SU-DHL-6 (cell line): ENCODE measurements at regions not wholly inside any gene's neighbourhood (a gene's known extent, or its start where the extent isn't known, plus 50 kb on each side); places are given as distances from the start of the nearest gene placed in this dataset.

ENCODE experiments used
- H2AFZ ChIP-seq: fragments of 200-600 bp; sonication (generic); 2 replicates; pipeline ENCODE4 v1.6.1; 2014; ENCODE audit warnings: low read depth, mild to moderate bottlenecking, moderate library complexity, mixed read lengths, antibody characterized with exemption, low read length; ENCODE audit not compliant: severe bottlenecking
- H3F3A ChIP-seq: fragments of 200-600 bp; shearing (Covaris generic); 2 replicates; pipeline ENCODE4 v1.6.0; 2016; ENCODE audit warnings: antibody characterized with exemption, mild to moderate bottlenecking; ENCODE audit not compliant: insufficient read depth
- H3K27ac ChIP-seq: fragments of 200-600 bp; sonication (generic); 2 replicates; pipeline ENCODE4 v1.5.1; 2016; ENCODE audit warnings: low read depth, mild to moderate bottlenecking, low read length, moderate library complexity, mixed read lengths
- H3K27me3 ChIP-seq: fragments of 200-600 bp; sonication (generic), shearing (Covaris generic); 2 replicates; pipeline ENCODE4 v1.6.0; 2014; ENCODE audit warnings: mild to moderate bottlenecking, low read length
- H3K36me3 ChIP-seq: fragments of 200-600 bp; sonication (generic); 2 replicates; pipeline ENCODE4 v1.6.1; 2014; ENCODE audit warnings: mild to moderate bottlenecking, low read length, mixed read lengths
- H3K4me2 ChIP-seq: fragments of 300-600, 200-600 bp; shearing (Covaris generic), sonication (generic); 2 replicates; pipeline ENCODE4 v1.6.0; 2014; ENCODE audit warnings: low read length, low read depth, mild to moderate bottlenecking; ENCODE audit not compliant: poor library complexity, severe bottlenecking
- H3K4me3 ChIP-seq: fragments of 200-600 bp; sonication (generic); 2 replicates; pipeline ENCODE4 v1.5.1; 2014; ENCODE audit warnings: antibody characterized with exemption, low read length, mild to moderate bottlenecking, mixed read lengths; ENCODE audit not compliant: insufficient read depth, poor library complexity, severe bottlenecking
- H3K79me2 ChIP-seq: fragments of 200-600 bp; sonication (generic); 2 replicates; pipeline ENCODE4 v1.6.1; 2014; ENCODE audit warnings: mild to moderate bottlenecking, low read length, moderate library complexity; ENCODE audit not compliant: insufficient read depth
- H3K9ac ChIP-seq: fragments of 200-600 bp; sonication (generic); 2 replicates; pipeline ENCODE4 v1.7.0; 2014; ENCODE audit warnings: mild to moderate bottlenecking, low read length
- H3K9me2 ChIP-seq: fragments of 200-600 bp; sonication (generic); replicated peaks from 2 replicates; pipeline ENCODE4 v1.6.1; 2014; ENCODE audit warnings: low read length; ENCODE audit not compliant: insufficient read depth
- H3K9me3 ChIP-seq: fragments of 200-600 bp; sonication (generic); 2 replicates; pipeline ENCODE4 v1.6.1; 2014; ENCODE audit warnings: low read length, mixed read lengths; ENCODE audit not compliant: insufficient read depth
- H4K20me1 ChIP-seq: fragments of 200-600 bp; sonication (generic); 2 replicates; pipeline ENCODE4 v1.6.1; 2014; ENCODE audit warnings: low read depth, mild to moderate bottlenecking, antibody characterized with exemption, low read length, moderate library complexity, mixed read lengths
- EZH2phosphoT487 ChIP-seq: fragments of 200-600 bp; sonication (generic), shearing (Covaris generic); conservative IDR thresholded peaks from 2 replicates; pipeline ENCODE4 v1.6.1; 2018; ENCODE audit warnings: mild to moderate bottlenecking, antibody characterized with exemption, low read length, moderate library complexity, mixed read lengths
- TF ChIP-seq, protein P1 (sequence below): fragments of 200-600 bp; sonication (generic); IDR thresholded peaks from one replicate; pipeline ENCODE4 v1.5.1; 2017; ENCODE audit warnings: antibody characterized with exemption, mild to moderate bottlenecking, low read length, moderate library complexity; ENCODE audit not compliant: insufficient read depth, poor library complexity, severe bottlenecking

DNA sequence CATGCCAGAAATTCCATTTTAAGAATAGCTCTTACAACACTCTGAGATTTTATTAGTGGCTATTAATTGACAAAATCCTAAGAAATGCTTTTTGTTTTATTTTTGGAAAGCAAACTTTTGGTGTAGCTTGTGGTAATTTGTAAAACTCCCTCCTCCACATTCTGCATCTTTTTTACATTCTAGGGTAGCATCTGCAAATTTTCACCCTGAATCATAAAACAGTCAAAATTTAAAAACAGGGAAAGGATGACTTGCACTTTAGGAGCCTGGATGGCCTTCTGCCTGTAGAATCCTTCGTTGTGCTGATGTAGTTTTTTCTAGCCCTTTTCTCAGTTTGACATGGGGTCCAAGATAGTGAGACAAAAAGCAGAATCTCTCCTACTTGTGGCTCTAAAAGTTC is 316.1 kb downstream of the ADRA2A start:
- Histone ChIP-seq H3K36me3 (no peaks in the 10 kb centered on the region), H3K4me3 (no peak overlapping the region), H4K20me1 (no peaks in the 10 kb centered on the region), H3K79me2 (no peaks in the 10 kb centered on the region), H3K9me2 (no peaks in the 10 kb centered on the region), H3K9me3 (no peaks in the 10 kb centered on the region), H3K27me3 (no peaks in the 10 kb centered on the region), H3K4me2 (no peak overlapping the region), H3K9ac (no peak overlapping the region), H2AFZ (no peak overlapping the region), H3F3A (no peaks in the 10 kb centered on the region), H3K27ac (no peak overlapping the region)
- TF ChIP-seq, protein P1, sequence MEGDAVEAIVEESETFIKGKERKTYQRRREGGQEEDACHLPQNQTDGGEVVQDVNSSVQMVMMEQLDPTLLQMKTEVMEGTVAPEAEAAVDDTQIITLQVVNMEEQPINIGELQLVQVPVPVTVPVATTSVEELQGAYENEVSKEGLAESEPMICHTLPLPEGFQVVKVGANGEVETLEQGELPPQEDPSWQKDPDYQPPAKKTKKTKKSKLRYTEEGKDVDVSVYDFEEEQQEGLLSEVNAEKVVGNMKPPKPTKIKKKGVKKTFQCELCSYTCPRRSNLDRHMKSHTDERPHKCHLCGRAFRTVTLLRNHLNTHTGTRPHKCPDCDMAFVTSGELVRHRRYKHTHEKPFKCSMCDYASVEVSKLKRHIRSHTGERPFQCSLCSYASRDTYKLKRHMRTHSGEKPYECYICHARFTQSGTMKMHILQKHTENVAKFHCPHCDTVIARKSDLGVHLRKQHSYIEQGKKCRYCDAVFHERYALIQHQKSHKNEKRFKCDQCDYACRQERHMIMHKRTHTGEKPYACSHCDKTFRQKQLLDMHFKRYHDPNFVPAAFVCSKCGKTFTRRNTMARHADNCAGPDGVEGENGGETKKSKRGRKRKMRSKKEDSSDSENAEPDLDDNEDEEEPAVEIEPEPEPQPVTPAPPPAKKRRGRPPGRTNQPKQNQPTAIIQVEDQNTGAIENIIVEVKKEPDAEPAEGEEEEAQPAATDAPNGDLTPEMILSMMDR = no peak
- no peak for TF ChIP-seq EZH2phosphoT487

DNA sequence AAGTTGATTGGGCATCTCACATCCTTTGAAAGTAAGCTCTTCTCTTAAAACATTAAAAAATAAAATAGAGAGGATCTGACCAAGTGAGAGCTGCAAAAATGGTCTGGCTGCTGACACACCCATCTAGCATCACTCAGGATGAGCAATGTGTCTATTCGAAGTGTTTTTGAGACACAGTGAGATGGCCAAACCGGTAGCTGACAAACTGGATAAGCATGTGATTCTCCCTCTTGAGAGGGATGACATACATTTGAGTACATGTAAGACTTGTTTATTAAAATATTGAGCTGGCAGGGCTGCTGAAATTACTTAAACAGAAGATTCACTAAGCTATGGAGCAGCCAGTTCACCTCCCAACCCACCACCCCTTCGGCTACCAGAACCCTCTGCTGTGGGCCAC is 333.9 kb downstream of the ADRA2A start:
- Histone ChIP-seq H4K20me1 (no peaks in the 10 kb centered on the region), H2AFZ (no peak overlapping the region), H3F3A (no peaks in the 10 kb centered on the region), H3K4me2 (no peak overlapping the region), H3K79me2 (no peaks in the 10 kb centered on the region), H3K36me3 (no peaks in the 10 kb centered on the region), H3K9me2 (no peaks in the 10 kb centered on the region; the same call in 1 of the 2 replicates), H3K4me3 (no peak overlapping the region), H3K27ac (no peak overlapping the region), H3K9ac (no peak overlapping the region), H3K27me3 (no peaks in the 10 kb centered on the region), H3K9me3 (no peaks in the 10 kb centered on the region)
- TF ChIP-seq, protein P1 = no peak
- no peak for TF ChIP-seq EZH2phosphoT487

DNA sequence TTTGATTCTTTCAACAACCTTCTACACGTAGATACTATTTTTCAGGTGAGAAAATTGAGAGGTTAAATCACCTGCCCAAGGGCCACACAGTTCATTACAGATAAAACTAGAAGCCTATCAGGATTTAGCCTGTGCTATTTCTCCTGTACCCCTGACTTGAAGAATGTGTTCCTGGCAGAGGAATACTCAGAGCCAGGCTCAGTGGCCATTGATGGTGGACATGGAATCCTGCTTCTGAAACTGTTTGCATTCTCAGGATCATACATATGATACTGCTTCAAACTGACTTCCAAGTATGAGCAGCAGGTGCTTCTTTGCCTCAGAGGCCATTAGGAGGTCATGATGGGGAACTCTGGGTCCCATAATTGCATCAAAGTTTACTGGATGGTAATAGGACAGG is 348.6 kb downstream of the ADRA2A start:
- Histone ChIP-seq H3F3A (no peaks in the 10 kb centered on the region), H4K20me1 (no peaks in the 10 kb centered on the region), H3K36me3 (no peaks in the 10 kb centered on the region), H3K4me2 (no peak overlapping the region), H3K9ac (no peak overlapping the region), H3K4me3 (no peak overlapping the region), H3K9me3 (no peaks in the 10 kb centered on the region), H3K27me3 (no peaks in the 10 kb centered on the region), H3K27ac (no peak overlapping the region), H2AFZ (no peak overlapping the region), H3K79me2 (no peaks in the 10 kb centered on the region), H3K9me2 (no peaks in the 10 kb centered on the region)
- TF ChIP-seq, protein P1 = no peak
- no peak for TF ChIP-seq EZH2phosphoT487
